Stimulated activated CD8-positive, alpha-beta memory T cell treated with anti-CD3 and anti-CD28 coated beads, Interleukin-2, amount 100 ng/mL, for 1 hour (primary cell): ENCODE measurements at regions not wholly inside any gene's neighbourhood (a gene's known extent, or its start where the extent isn't known, plus 50 kb on each side); places are given as distances from the start of the nearest gene placed in this dataset.
"Not testable (repeated sequence)": the region's sequence is repeated elsewhere in the genome, so short reads cannot be mapped to it uniquely, and the experiment has no call there.

Experiments used
- DNase-seq, 2 donors: peaks; one replicate each; pipeline ENCODE4 v3.0.0-alpha.2; 2020; ENCODE audit warnings: low read depth in 2 of 2

DNA sequence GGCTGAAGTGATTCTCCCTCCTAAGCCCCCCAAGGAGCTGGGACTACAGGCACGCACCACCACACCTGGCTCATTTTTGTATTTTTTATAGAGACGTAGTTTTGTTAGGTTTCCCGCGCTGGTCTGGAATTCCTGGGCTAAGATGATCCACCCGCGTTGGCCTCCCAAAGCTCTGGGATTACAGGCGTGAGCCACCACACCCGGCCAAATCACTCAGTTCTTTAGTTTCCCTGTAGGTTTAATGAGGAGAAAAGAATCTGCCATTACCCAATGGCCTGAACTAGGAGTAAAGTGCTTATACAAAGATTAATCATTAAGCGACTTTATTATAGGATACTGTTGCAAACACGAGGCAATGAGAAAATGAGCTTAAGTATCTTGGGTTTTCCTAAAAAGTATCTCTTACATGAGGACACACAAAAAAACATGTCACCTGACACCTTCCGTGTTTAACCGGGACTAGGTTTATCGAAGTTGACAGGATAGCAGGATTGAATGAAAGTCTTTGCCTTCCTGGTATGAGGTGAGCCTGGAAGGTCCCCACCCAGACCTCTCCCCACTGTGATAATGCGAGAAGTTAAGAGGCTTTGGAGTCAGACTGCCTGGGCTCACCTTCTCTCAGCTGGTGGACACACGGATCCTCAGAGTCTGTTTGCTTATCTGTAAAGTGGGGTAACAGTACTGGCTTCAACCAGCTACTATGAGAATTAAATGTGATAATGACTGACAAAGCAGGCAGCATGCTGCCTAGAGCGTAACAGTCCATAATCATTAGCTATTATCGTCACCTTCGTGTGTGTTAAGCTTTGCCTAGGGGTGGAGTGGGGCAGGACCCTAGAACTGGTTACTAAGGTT lies 133.5 kb upstream of the KRAS start:
- no peak for DNase-seq

DNA sequence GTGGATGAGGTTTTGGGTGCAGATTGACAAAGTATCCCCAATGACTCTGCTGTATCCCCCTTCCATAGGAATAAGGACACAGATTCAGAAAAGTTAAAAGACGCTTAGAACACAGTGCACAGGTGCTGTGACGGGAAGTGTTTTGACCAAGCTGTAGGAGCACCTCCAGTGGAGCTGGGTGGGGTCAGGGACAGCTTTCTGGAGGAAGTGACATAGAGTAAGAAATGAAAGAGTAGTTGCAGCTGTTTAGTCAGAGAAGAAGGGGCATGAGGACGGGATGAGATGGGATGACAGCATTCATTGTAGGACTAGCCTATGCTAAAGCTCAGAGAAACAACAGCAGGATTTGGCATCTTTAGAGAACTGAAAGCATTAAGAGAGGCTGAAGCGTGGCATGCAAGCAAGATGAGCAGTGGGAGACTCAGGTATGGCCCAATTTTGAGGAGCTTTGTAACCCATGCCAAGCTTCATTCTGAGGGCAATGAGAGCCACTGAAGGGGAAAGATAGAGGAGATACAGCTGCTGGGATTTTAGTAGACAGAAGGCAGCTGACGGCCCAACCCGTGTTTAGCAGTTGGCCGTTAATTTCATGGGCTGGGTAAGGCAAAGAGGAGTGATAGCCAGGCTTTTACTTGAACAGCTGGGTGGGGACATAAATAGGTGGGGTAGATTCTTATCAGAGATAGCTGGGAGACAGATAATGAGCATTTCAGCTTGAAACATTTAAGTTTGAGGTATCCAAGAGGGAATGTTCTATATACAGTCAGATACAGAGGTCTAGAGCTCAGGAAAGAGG lies 131.8 kb upstream of the KRAS start:
- no peak for DNase-seq

DNA sequence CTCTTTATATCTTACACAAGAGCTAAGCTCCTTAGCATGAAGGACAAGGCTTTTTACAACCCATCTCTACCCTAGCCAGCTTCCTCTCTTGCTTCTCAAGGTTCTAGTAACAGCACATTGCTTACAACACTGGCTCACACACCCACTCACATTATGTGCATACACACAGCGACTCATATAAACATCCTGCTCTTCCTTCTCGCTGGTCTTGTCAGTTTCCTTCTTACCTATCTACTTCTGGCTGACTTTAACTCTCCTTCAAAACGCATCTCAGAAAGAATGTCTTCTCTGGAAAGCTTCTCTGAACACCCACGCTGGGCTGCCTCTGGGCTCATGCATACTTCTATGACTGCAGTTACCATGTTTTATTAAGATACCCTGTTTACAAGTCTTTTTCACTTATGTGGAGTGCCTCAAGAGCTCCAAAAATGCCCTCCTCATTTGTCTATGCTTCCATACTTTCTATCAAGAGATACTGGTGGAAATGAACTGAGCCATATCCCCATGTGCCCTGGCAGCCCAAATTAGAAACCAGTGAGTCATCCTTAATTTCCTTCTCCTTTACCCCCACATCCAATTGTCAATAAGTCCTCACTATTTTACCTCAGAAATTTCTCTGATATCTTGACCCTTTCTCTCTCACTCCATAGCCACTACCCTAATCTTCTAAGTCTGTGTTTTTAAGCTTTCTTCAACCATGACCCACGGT lies 126.9 kb upstream of the KRAS start:
- DNase-seq = no peak

DNA sequence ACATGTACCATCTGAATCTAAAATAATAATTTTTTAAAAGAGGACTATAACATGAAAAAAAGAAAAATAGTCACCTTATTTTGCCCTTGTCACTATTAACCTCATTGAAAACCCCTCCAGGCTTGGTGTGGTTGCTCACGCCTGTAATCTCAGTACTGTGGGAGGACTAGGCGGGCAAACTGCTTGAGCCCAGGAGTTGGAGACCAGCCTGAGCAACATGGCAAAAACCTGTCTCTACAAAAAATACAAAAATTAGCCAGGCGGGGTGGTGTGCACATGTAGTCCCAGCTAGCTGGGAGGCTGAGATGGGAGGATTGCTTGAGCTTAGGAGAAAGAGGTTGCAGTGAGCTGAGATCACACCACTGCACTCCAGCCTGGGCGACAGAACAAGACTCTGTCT lies 126.3 kb upstream of the KRAS start:
- no peak for DNase-seq

DNA sequence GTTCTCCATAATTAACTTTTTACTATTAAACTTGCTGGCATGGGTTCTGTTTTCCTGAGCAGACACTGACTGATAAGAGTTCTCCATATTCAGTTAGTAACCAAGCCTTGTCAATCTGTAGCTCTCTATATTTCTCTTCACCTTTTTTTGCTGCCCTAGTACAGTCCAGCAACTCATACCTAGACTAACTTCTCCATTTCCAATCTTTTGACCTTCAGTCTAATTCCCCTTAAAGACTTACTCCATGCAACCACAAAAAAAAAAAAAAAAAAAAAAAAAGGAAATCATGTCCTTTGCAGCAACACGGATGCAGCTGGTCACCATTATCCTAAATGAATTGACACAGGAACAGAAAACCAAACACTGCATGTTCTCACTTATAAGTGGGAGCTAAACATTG lies 125.7 kb upstream of the KRAS start:
- no peak for DNase-seq

DNA sequence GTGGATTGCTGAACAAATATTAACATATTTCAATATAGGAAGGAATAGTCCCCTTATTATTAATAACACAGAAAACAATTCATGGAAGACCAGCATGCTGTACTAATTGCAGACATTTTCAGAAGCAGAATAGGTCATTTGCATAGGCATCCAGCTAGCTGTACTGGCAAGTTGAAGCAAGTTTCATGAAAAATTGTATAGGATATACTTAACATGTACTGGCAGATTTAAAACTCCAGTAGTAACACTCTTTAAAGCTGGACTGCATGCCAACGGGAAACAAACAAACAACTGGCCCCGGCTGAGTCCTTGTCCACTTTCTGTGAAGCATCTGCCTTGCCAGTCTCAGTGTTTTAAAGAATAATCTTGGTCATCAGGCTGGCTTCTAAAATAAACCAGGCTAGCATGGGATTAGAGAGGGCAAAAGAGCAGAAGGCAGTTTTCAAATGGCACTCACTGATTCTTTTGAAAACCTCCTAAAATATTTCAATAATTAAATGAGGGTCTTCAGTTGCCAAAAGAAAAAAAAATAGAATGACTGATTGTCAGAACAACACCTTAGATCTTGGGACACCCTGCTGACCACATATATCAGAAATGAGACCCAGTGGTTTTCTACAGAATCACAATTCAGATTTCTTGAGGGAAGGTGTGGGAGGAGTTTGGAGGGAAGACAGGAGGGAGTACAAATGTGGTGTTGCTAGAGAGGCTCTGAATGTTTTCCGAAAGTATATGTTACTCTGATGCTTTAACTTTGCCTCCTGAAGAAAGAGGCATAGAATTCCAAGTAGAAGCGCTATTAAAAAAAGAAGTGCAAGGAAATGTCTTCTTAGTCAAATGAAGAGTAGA lies 122.5 kb upstream of the KRAS start:
- DNase-seq = no peak

DNA sequence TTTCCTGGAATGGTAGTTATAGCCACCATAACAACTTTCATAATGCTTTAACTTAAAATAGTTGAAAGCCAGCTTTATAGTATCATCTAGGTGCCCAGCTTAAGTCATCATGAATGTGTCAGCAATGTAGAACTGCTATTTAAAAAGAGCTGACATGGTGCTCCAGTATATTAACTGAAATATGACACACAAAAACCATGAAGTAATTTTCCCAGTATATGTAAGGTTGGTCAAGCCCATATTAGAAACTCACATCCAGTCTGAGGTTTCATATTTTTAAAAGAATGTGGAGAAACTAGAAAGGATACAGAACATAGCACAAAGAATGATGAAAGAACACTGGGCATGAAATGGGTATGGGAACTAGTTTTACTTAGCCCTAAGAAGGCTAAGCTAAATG lies 121.3 kb upstream of the KRAS start:
- DNase-seq = no peak

DNA sequence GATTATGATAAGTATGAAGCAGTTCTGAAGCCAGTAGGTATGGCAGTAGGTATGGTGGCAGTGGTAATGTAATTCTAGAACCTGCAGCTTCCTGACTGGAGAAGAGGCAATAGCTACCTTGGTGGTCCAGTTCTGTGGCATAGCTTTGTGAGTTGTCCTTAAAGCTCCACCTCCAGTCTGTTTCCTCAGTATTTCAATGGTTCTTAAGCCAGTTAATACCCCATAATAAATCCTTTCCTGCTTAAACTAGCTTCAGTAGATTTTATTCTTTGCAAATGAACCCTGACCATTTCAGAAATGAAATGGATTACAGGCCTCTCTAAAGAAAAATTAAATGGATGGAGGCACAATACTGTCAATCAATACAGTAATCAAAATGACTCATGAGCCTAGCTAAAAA lies 117.8 kb upstream of the KRAS start:
- no peak for DNase-seq

DNA sequence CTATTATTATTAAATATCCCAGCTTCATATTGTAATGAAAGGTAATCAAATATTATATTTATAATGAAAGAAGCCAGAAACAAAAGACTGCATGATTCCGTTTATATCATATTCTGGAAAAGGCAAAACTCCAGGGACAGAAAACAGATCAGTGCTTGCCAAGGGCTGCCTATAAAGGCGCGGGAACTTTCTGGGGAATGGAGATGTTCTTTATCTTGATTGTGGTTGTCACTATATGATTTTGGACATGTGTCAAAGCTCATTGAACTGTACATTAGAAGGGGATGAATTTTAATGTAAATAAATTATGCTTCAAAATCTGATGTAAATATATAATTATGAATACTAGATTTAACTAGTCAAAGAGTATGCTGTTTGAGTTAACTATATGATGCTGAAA lies 115.4 kb upstream of the KRAS start:
- no peak for DNase-seq

DNA sequence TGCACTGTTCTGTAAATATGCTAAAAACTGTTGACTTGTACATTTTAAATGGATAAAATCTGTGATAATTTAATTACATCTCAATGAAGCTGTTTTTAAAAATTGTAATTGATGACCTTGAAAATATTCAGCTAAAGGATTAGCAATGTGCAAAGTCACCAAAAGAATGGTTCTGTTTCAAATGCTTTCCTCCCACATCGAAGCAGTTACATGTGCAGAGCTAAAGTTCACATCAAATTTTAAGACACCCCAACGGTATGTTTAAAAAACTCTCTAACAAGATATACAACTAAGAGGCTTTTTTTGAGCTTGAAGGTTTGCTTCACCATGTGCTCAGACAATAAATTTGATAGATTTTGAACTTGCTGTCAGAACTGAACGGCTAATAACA lies 114.6 kb upstream of the KRAS start:
- DNase-seq = no peak

DNA sequence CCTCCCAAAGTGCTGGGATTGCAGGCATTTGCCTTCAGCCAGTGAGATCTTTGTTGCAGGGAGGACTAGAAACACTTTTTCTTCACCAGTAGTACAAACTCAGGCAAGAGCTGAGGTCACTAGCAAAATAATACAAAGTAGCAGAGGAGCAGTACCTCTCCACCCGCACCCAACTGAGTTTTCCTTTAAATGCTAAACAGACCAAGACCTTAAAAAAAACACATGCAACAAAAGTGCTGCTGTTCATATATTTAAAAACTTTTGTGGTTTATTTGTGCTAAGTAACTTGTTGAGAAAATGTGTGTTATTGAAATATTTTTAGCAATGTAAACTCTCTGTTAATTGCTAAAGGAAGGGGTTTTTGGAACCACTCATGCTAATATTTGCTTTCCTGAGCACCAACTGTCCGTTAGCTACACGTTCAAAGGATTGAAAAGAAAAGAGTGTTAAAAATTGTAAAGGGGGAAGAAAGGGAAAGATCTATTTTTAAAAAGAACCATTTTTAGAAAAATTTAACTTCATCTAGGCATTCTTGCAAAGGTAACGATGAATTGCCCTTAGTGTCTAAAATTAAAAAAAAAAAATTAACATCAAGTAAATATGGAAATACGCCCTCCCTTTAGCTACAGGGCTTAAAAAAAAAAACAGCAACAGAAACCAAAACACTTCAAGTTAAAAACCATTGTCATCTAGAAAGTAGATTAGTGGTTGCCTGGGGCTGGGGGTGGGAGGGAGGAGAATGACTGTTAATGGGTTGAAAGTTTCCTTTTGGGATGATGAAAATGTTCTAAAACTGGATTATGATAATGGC lies 114.0 kb upstream of the KRAS start:
- DNase-seq = no peak

DNA sequence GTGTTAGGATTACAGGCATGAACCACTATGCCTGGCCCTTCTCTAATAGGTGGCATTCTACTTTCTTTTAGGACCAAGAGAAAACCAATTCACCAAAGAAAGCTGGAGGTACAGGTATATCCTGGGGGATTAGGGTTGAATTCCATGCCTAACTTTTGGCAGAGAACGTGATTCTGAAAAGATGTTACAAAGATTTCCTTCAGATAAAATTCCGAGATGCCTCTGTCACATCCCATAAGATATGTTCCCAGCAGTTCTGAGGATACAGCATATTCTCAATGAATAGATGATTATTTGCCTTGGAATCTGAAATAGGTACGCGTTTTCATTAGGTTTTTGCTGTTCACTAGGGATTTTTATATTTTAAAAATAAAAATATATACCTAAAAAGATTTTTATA lies 111.9 kb upstream of the KRAS start:
- no peak for DNase-seq

DNA sequence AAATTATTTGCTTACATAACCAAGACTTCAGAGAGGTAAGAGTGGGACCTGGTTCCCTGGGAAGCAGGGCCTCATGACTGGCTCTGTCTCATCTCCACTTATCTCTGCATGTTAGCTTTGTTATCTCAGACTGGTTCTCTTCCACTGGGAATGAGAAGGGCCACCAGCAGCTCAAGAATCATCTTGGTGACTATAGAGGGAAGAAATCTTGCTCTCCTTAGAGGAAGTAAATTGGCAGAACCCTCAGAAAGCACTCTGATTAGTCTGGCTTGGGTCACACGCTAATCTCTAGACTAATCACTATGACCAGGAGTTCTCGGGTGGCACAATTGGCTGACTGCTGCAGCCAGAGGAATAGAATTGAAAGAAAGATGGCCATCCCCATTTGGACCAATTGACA lies 110.8 kb upstream of the KRAS start:
- no peak for DNase-seq

DNA sequence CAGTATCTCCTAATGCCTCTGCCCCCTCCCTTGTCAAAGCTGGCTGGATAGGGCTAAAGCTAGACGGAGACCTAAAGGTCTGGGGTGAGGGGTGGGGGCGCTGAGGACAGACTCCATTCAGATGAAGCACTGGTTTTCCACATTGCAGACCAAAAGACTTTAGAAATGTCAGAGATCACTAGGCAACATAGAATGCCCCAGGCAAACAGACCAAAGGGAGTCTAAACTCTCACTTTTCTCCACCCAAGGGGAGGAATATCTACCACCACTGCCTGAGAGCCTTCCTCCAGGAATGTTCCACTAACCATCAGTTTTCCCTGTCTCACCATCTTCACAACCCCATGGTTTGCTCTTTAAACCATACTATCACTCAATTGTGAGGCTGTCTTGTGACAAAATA lies 106.9 kb upstream of the KRAS start:
- no peak for DNase-seq

DNA sequence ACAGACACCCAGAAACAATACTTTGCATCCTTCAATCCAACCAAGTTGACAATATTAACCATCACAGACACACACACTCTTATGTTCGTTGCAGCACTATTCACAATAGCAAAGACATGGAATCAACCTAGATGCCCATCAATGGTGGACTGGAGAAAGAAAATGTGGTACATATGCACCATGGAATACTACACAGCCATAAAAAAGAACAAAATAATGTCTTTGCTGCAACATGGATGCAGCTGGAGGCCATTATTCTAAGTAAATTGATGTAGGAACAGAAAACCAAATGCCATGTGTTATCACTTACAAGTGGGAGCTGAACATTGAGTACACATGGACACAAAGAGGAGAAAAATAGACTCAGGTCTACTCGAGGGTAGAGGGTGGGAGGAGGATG lies 102.2 kb upstream of the KRAS start:
- not testable (repeated sequence) for DNase-seq

DNA sequence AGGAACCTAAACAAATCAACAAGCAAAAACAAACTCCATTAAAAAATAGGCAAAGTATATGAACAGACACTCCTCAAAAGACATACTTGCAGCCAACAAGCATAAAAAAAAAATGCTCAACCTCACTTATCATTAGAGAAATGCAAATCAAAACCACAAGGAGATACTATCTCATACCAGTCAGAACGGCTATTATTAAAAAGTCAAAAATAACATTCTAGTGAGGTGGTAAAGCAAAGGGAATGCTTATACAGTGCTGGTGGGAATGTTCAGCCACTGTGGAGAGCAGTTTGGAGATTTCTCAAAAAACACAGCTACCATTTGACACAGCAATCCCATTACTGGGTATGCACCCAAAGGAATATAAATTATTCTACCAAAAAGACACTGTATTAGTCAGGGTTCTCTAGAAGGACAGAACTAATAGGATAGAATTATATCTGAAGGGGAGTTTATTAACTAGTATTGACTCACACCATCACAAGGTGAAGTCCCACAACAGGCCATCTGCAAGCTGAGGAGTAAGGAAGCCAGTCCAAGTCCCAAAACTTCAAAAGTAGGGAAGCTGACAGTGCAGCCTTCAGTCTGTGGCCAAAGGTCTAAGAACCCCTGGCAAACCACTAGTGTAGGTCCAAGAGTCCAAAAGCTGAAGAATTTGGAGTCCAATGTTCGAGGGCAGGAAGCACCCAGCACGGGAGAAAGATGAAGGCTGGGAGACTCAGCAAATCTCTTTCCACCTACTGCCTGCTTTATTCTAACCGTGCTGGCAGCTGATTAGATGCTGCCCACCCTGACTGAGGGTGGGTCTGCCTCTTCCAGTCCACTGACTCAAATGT lies 101.6 kb upstream of the KRAS start:
- DNase-seq = no peak

DNA sequence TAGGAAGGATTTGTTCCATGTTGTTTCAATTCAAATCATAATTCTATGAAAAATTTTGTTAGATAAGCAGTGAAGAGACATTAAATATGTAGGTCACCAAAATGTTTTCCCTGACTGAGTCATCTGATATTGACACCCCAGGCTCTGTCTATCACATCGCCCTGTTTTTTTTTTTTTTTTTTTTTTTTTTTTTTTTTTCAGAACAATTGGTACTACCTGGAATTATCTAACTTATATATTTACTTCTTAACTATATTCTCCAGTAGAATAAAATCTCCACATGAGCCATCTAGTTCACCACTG lies 97.8 kb upstream of the KRAS start:
- DNase-seq = no peak

DNA sequence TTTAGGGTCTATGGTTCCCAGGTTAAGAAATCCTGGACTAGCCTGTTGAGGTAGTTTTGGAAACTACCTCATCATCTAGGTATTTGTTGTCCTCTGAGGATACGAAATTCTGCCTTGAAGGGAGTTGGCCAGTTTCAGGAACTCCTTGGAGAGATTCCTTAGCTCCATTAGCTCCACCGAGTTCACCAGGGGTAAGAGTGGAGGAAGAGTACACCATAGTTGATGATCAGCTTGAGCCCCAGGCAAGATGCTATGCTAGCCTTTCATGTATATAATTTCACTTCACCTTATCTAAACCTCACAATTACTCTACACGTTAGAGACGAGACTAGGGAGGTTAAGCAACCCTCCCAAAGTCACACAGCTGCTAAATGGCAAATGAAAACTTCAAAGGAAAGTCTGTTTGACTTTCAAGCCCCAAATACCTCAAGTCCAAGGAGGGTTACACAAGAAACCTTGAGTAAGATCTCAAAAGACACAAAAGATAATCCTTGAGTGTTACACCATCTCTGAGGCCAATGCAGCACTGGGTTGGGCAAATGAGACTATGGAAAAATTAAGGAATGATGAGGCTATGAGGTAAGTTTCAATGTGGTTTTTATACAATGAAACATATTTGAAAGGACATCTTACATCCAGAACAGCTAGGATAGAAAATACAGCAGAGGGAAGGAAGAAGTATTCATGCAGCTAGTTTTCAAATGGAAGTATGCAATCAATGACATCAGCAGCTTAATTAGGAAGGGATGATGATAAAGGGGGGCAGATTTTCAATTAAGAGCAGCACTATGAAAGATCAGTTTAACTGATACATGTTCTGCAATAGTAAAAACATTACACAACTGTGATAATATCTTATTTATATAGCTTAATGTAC lies 97.2 kb upstream of the KRAS start:
- no peak for DNase-seq

DNA sequence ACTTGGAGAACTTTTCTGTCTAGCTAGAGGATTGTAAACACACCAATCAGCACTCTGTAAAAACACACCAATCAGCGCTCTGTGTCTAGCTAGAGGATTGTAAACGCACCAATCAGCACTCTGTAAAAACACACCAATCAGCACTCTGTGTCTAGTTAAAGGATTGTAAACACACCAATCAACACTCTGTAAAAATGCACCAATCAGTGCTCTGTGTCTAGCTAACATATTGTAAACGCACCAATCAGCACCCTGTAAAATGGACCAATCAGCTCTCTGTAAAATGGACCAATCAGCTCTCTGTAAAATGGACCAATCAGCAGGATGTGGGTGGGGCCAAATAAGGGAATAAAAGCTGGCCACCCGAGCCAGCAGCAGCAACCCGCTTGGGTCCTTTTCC lies 91.1 kb upstream of the KRAS start:
- DNase-seq = not testable (repeated sequence)
